ENCODE measurements at regions not wholly inside any gene's neighbourhood (a gene's known extent, or its start where the extent isn't known, plus 50 kb on each side); places are given as distances from the start of the nearest gene placed in this dataset.
A peak's percentile ranks its signal among the peaks of the same experiment; 100 is the strongest.
"Not testable (repeated sequence)": the region's sequence is repeated elsewhere in the genome, so short reads cannot be mapped to it uniquely, and the experiment has no call there.

GRCh38 chr6:164695896-164696295, 613.5 kb downstream of the C6orf118 start:
- DNase-seq (ENCODE audit: low spot score), result no peak

- no peak for DNase-seq (ENCODE audit: low spot score)
Observed at GRCh38 chr6:164694386-164694785, 615.0 kb downstream of the C6orf118 start.

- peak; percentile 91 for DNase-seq (ENCODE audit: low spot score)
Observed at GRCh38 chr6:164693944-164694343, 615.5 kb downstream of the C6orf118 start.

- no peak for DNase-seq (ENCODE audit: low spot score)
Observed at GRCh38 chr6:164692772-164693510, 616.5 kb downstream of the C6orf118 start.

- peak; percentile 33 for DNase-seq (ENCODE audit: low spot score)
Observed at GRCh38 chr6:164690702-164691500, 618.5 kb downstream of the C6orf118 start.

GRCh38 chr6:164690241-164690640, 619.2 kb downstream of the C6orf118 start:
- peak; percentile 23 for DNase-seq (ENCODE audit: low spot score)

- no peak for DNase-seq (ENCODE audit: low spot score)
Observed at GRCh38 chr6:164665328-164665727, 644.1 kb downstream of the C6orf118 start.

- no peak for DNase-seq (ENCODE audit: low spot score)
Observed at GRCh38 chr6:164663634-164664033, 645.8 kb downstream of the C6orf118 start.

GRCh38 chr6:164661716-164662115, 647.7 kb downstream of the C6orf118 start:
- DNase-seq (ENCODE audit: low spot score), result no peak

- no peak for DNase-seq (ENCODE audit: low spot score)
Observed at GRCh38 chr6:164660781-164661180, 648.6 kb downstream of the C6orf118 start.

- DNase-seq (ENCODE audit: low spot score), result peak; percentile 85
Observed at GRCh38 chr6:164640956-164641355, 668.4 kb downstream of the C6orf118 start.

GRCh38 chr6:164628302-164628931, 681.0 kb downstream of the C6orf118 start:
- DNase-seq (ENCODE audit: low spot score), result no peak

- DNase-seq (ENCODE audit: low spot score), result no peak
Observed at GRCh38 chr6:164616917-164617524, 692.4 kb downstream of the C6orf118 start.

GRCh38 chr6:164612751-164613150, 696.7 kb downstream of the C6orf118 start:
- no peak for DNase-seq (ENCODE audit: low spot score)

GRCh38 chr6:164610859-164611258, 698.5 kb downstream of the C6orf118 start:
- not testable (repeated sequence) for DNase-seq (ENCODE audit: low spot score)

- DNase-seq (ENCODE audit: low spot score), result not testable (repeated sequence)
Observed at GRCh38 chr6:164602415-164602814, 707.0 kb downstream of the C6orf118 start.

- no peak for DNase-seq (ENCODE audit: low spot score)
Observed at GRCh38 chr6:164581563-164581962, 727.8 kb downstream of the C6orf118 start.

GRCh38 chr6:164579035-164579434, 730.4 kb downstream of the C6orf118 start:
- DNase-seq (ENCODE audit: low spot score), result no peak

- no peak for DNase-seq (ENCODE audit: low spot score)
Observed at GRCh38 chr6:164578616-164579015, 730.8 kb downstream of the C6orf118 start.

- DNase-seq (ENCODE audit: low spot score), result no peak
Observed at GRCh38 chr6:164570801-164571200, 738.6 kb downstream of the C6orf118 start.

- no peak for DNase-seq (ENCODE audit: low spot score)
Observed at GRCh38 chr6:164569509-164569908, 739.9 kb downstream of the C6orf118 start.

GRCh38 chr6:164563924-164564323, 745.5 kb downstream of the C6orf118 start:
- DNase-seq (ENCODE audit: low spot score), result peak; percentile 72

Data from putamen (tissue), 1 donor.